ENCODE measurements at regions not wholly inside any gene's neighbourhood (a gene's known extent, or its start where the extent isn't known, plus 50 kb on each side); places are given as distances from the start of the nearest gene placed in this dataset.

GRCh38 chr6:150670311-150670710, 70.6 kb downstream of the PLEKHG1 start:
- H3K27ac ChIP-seq: no peak overlapping the region
- TF ChIP-seq, protein P1, sequence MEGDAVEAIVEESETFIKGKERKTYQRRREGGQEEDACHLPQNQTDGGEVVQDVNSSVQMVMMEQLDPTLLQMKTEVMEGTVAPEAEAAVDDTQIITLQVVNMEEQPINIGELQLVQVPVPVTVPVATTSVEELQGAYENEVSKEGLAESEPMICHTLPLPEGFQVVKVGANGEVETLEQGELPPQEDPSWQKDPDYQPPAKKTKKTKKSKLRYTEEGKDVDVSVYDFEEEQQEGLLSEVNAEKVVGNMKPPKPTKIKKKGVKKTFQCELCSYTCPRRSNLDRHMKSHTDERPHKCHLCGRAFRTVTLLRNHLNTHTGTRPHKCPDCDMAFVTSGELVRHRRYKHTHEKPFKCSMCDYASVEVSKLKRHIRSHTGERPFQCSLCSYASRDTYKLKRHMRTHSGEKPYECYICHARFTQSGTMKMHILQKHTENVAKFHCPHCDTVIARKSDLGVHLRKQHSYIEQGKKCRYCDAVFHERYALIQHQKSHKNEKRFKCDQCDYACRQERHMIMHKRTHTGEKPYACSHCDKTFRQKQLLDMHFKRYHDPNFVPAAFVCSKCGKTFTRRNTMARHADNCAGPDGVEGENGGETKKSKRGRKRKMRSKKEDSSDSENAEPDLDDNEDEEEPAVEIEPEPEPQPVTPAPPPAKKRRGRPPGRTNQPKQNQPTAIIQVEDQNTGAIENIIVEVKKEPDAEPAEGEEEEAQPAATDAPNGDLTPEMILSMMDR (conservative IDR thresholded peaks at IDR 0.05): no peak

- H3K27ac ChIP-seq: peak overlapping the region; percentile 48
- TF ChIP-seq, protein P1 (conservative IDR thresholded peaks at IDR 0.05): no peak
Measured at GRCh38 chr6:150672800-150673199, 73.1 kb downstream of the PLEKHG1 start.

GRCh38 chr6:150673720-150674346, 74.1 kb downstream of the PLEKHG1 start:
- H3K27ac ChIP-seq: peak overlapping the region; percentile 48
- TF ChIP-seq, protein P1 (conservative IDR thresholded peaks at IDR 0.05): no peak

GRCh38 chr6:150676344-150676743, 76.7 kb downstream of the PLEKHG1 start:
- no peak overlapping the region for H3K27ac ChIP-seq
- TF ChIP-seq, protein P1 (conservative IDR thresholded peaks at IDR 0.05): no peak

DNA sequence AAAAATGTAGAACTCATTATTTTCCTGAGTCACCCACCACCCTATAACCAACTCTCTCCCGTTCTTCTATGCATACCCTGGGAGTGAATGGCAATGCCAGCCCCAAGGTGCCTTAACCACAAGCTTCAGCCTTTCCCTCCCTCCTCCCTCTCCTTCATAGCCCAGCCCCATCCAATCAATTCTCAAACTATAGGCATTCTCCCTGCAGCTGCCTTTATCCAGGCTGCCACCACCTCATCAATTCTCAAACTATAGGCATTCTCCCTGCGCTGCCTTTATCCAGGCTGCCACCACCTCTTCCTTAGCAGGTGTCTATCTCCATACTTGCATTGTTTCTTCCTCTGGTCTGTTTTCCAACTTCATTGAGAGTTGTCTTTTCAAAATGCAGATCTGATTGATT, 77.1 kb downstream of the PLEKHG1 start:
- no peak overlapping the region for H3K27ac ChIP-seq
- TF ChIP-seq, protein P1 (conservative IDR thresholded peaks at IDR 0.05): no peak

GRCh38 chr6:150680510-150680909, 80.8 kb downstream of the PLEKHG1 start:
- TF ChIP-seq, protein P1 (conservative IDR thresholded peaks at IDR 0.05): no peak
- no peak overlapping the region for H3K27ac ChIP-seq

DNA sequence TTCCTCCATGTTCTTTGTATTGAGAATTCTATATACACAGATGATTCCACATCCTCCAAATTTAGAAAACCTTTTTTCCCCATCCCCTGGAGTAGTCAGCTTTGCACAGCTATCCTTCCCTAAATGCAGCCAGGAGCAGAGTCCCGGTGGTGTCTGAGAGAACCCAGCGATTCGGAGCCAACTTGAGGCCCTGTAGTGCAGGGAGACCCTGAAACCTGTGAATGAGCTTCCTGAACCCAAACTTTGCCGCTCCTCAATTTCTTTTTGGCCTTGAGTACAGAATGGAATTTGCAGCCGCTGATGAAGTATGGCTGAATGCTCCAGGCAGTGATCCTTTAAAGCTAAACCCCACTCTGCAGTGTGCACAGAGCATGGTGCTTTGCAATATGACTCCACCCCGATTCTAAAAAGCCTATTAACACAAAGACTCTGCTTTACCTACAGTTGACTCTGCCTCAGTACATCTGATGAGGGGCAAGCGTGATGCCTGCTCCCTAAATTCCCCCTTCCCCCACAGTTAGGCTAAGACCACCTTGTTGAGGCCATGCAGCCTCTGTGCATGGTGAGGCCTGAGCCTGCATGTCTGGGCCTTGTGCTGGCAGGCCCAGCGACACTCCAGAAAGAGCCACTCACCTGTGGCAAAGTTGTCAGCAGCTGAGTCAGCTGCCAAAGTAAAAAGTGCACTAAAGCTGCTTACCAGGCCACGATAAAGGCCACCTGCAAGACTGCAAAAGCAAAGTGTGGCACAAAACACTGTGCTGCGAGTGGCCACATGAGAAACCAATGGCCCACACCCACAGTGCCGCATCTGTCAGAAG, 82.1 kb downstream of the PLEKHG1 start:
- TF ChIP-seq, protein P1 (conservative IDR thresholded peaks at IDR 0.05): no peak
- H3K27ac ChIP-seq: no peak overlapping the region

All from VCaP (cell line).